GM23338 (cell line): ENCODE measurements at regions not wholly inside any gene's neighbourhood (a gene's known extent, or its start where the extent isn't known, plus 50 kb on each side); places are given as distances from the start of the nearest gene placed in this dataset.

Experiments
- ATAC-seq: fragments of 200-7000 bp; cut with Tn5 transposase; 3 replicates; pipeline ENCODE4 v1.9.1; 2020
- DNase-seq: peaks from one replicate; pipeline ENCODE4 v3.0.0-alpha.2; 2015; ENCODE audit warnings: low spot score
- H2AFZ ChIP-seq: fragments of 200-600 bp; sonication (generic); 2 replicates; pipeline ENCODE4 v1.8.0; 2016; ENCODE audit warnings: antibody characterized with exemption, mild to moderate bottlenecking, moderate library complexity
- H3F3A ChIP-seq: fragments of 200-600 bp; sonication (generic); replicated peaks from 2 replicates; pipeline ENCODE4 v1.8.0; 2017; ENCODE audit warnings: antibody characterized with exemption, mixed run types, low read depth
- H3K27ac ChIP-seq: fragments of 200-600 bp; sonication (generic); 2 replicates; pipeline ENCODE4 v1.6.1; 2016; ENCODE audit warnings: low read depth
- H3K27me3 ChIP-seq: fragments of 200-600 bp; sonication (generic); 2 replicates; pipeline ENCODE4 v1.8.0; 2016; ENCODE audit warnings: mild to moderate bottlenecking, mixed run types, moderate library complexity; ENCODE audit not compliant: insufficient read depth
- H3K36me3 ChIP-seq: fragments of 200-600 bp; sonication (generic); 2 replicates; pipeline ENCODE4 v1.8.0; 2016; ENCODE audit warnings: mild to moderate bottlenecking; ENCODE audit not compliant: insufficient read depth
- H3K4me1 ChIP-seq: fragments of 200-600 bp; sonication (generic); 2 replicates; pipeline ENCODE4 v1.8.0; 2016; ENCODE audit warnings: mild to moderate bottlenecking, moderate library complexity; ENCODE audit not compliant: insufficient read depth
- H3K4me2 ChIP-seq: fragments of 200-600 bp; sonication (generic); 2 replicates; pipeline ENCODE4 v1.7.1; 2017; ENCODE audit warnings: mixed run types
- H3K4me3 ChIP-seq: fragments of 200-600 bp; sonication (generic); 2 replicates; pipeline ENCODE4 v1.6.1; 2016; ENCODE audit warnings: mixed run types
- H3K79me2 ChIP-seq: fragments of 200-600 bp; sonication (generic); replicated peaks from 2 replicates; pipeline ENCODE4 v1.8.0; 2017; ENCODE audit warnings: mild to moderate bottlenecking; ENCODE audit not compliant: insufficient read depth
- H3K9me2 ChIP-seq: fragments of 200-600 bp; sonication (generic); 2 replicates; pipeline ENCODE4 v1.8.0; 2017; ENCODE audit not compliant: insufficient read depth
- H4K20me1 ChIP-seq: fragments of 200-600 bp; sonication (generic); replicated peaks from 2 replicates; pipeline ENCODE4 v1.8.0; 2017; ENCODE audit warnings: mild to moderate bottlenecking; ENCODE audit not compliant: insufficient read depth
- H3K27ac Mint-ChIP-seq: 2 replicates; pipeline ENCODE4 v1.8.0; 2020; ENCODE audit warnings: inconsistent platforms, mild to moderate bottlenecking, moderate library complexity, mixed read lengths
- H3K27me3 Mint-ChIP-seq: 3 replicates; pipeline ENCODE4 v1.8.0; 2022; ENCODE audit warnings: low read depth, mild to moderate bottlenecking, moderate library complexity, mixed read lengths, inconsistent platforms; ENCODE audit not compliant: insufficient read depth, poor library complexity
- H3K36me3 Mint-ChIP-seq: 3 replicates; pipeline ENCODE4 v1.8.0; 2021; ENCODE audit warnings: low read depth, mild to moderate bottlenecking, inconsistent platforms, moderate library complexity, mixed read lengths
- H3K4me1 Mint-ChIP-seq: 3 replicates; pipeline ENCODE4 v1.8.0; 2020; ENCODE audit warnings: mild to moderate bottlenecking, inconsistent platforms, mixed read lengths
- H3K4me3 Mint-ChIP-seq: 3 replicates; pipeline ENCODE4 v1.8.0; 2021; ENCODE audit warnings: moderate library complexity, mild to moderate bottlenecking, inconsistent platforms, mixed read lengths
- H3K9me3 Mint-ChIP-seq: 3 replicates; pipeline ENCODE4 v1.8.0; 2020; ENCODE audit warnings: moderate library complexity, mild to moderate bottlenecking, inconsistent platforms, mixed read lengths
- EZH2phosphoT487 ChIP-seq: fragments of 200-600 bp; sonication (generic); IDR thresholded peaks from one replicate; pipeline ENCODE4 v1.8.1; 2018; ENCODE audit warnings: antibody characterized with exemption; ENCODE audit not compliant: unreplicated experiment
- NANOG ChIP-seq: IDR thresholded peaks from 2 replicates; pipeline ENCODE4 v1.6.1; 2016; ENCODE audit warnings: antibody characterized with exemption, borderline replicate concordance
- POLR2AphosphoS5 ChIP-seq: IDR thresholded peaks from 2 replicates; pipeline ENCODE4 v1.6.1; 2016; ENCODE audit warnings: antibody characterized with exemption, low read depth
- ZNF331 ChIP-seq: fragments of 250-450 bp; sonication (Bioruptor Pico); IDR thresholded peaks from 2 replicates; pipeline ENCODE4 v1.5.0; 2020; ENCODE audit warnings: low read depth, mild to moderate bottlenecking, moderate library complexity
- ZNF462 ChIP-seq: fragments of 250-450 bp; sonication (Bioruptor Pico); IDR thresholded peaks from 2 replicates; pipeline ENCODE4 v1.5.0; 2020; ENCODE audit warnings: mild to moderate bottlenecking, moderate library complexity

GRCh38 chr11:64457416-64458010 lies 98.2 kb upstream of the SLC22A11 start (continued):
- TF ChIP-seq ZNF462 (CRISPR knock-in tag), result no peak
- no peak for TF ChIP-seq EZH2phosphoT487
- no peak for TF ChIP-seq NANOG

- ATAC-seq, result no peak; the same call in 2 of the 3 replicates
- Mint-ChIP-seq H3K27me3 (peaks cover 14% of the 10 kb centered on the region), H3K27ac (no peak overlapping the region), H3K36me3 (no peaks in the 10 kb centered on the region), H3K4me1 (peaks cover 16% of the 10 kb centered on the region; the same call in 2 of the 3 replicates), H3K9me3 (no peaks in the 10 kb centered on the region), H3K4me3 (no peak overlapping the region)
- Histone ChIP-seq H3F3A (no peaks in the 10 kb centered on the region), H3K27me3 (no peaks in the 10 kb centered on the region), H3K4me3 (no peak overlapping the region), H3K4me1 (peaks cover 10% of the 10 kb centered on the region; the same call in 1 of the 2 replicates), H3K79me2 (no peaks in the 10 kb centered on the region), H3K4me2 (peak overlapping the region; percentile 46; the same call in 1 of the 2 replicates), H4K20me1 (no peaks in the 10 kb centered on the region), H3K9me2 (no peaks in the 10 kb centered on the region), H2AFZ (peak overlapping the region; percentile 61; the same call in 1 of the 2 replicates), H3K27ac (no peak overlapping the region), H3K36me3 (no peaks in the 10 kb centered on the region)
- peak; percentile 21 for DNase-seq
- no peak for TF ChIP-seq ZNF462 (CRISPR knock-in tag)
- no peak for TF ChIP-seq NANOG
- TF ChIP-seq ZNF331 (CRISPR knock-in tag), result no peak
- no peak for TF ChIP-seq POLR2AphosphoS5
Observed at GRCh38 chr11:64458997-64459396, 96.7 kb upstream of the SLC22A11 start.
